ENCODE measurements at regions not wholly inside any gene's neighbourhood (a gene's known extent, or its start where the extent isn't known, plus 50 kb on each side); places are given as distances from the start of the nearest gene placed in this dataset.

GRCh38 chr2:31711737-31712136 lies 131.0 kb upstream of the SRD5A2 start:
- H3K4ac ChIP-seq (ENCODE audit: low read depth, low read length), result no peak overlapping the region
- no peak overlapping the region for H3K4me2 ChIP-seq (ENCODE audit: low read length)
- no peak overlapping the region for H4K8ac ChIP-seq (ENCODE audit: low read depth, low read length)
- no peak overlapping the region for H4K12ac ChIP-seq (ENCODE audit: low read depth, low read length)
- H3K18ac ChIP-seq (ENCODE audit: low read length), result no peak overlapping the region
- no peak overlapping the region for H3K9ac ChIP-seq (ENCODE audit: low read length)
- H3K4me1 ChIP-seq (ENCODE audit: control insufficient read depth in 1 of 2, insufficient read depth in 2 of 2, low read length in 2 of 2), result no peaks in the 10 kb centered on the region
- no peak overlapping the region for H2BK120ac ChIP-seq (ENCODE audit: insufficient read depth, low read length, poor library complexity)
- no peak overlapping the region for H2AK5ac ChIP-seq (ENCODE audit: low read length)
- H3K9me3 ChIP-seq (ENCODE audit: insufficient read depth, low read depth, low read length), result peaks cover 6% of the 10 kb centered on the region
- H3K79me2 ChIP-seq (ENCODE audit: control insufficient read depth, insufficient read depth, low read length, poor library complexity), result no peaks in the 10 kb centered on the region
- no peak overlapping the region for H2BK5ac ChIP-seq (ENCODE audit: low read depth, low read length, poor library complexity)
- no peak overlapping the region for H2BK12ac ChIP-seq (ENCODE audit: low read length)
- H3K14ac ChIP-seq (ENCODE audit: low read length), result no peak overlapping the region
- no peak overlapping the region for H4K91ac ChIP-seq (ENCODE audit: low read depth, low read length)
- peak; percentile 23 to 61 for DNase-seq
- no peak overlapping the region for H3K27ac ChIP-seq (ENCODE audit: low read depth, low read length)
- no peaks in the 10 kb centered on the region for H3K79me1 ChIP-seq (ENCODE audit: low read length)
- H3K4me3 ChIP-seq (ENCODE audit: low read depth, low read length), result no peak overlapping the region
- no peak overlapping the region for H3K23ac ChIP-seq (ENCODE audit: low read length)
- H3K36me3 ChIP-seq (ENCODE audit: control insufficient read depth in 1 of 2, insufficient read depth in 2 of 2, low read length in 2 of 2), result no peaks in the 10 kb centered on the region
- H3K27me3 ChIP-seq (ENCODE audit: insufficient read depth, low read length), result no peaks in the 10 kb centered on the region
- H2AFZ ChIP-seq (ENCODE audit: insufficient read depth, low read length, poor library complexity), result no peak overlapping the region

- H3K9ac ChIP-seq (ENCODE audit: low read length), result no peak overlapping the region
- no peak overlapping the region for H2BK120ac ChIP-seq (ENCODE audit: insufficient read depth, low read length, poor library complexity)
- peaks cover 9% of the 10 kb centered on the region for H3K9me3 ChIP-seq (ENCODE audit: insufficient read depth, low read depth, low read length)
- H3K4ac ChIP-seq (ENCODE audit: low read depth, low read length), result no peak overlapping the region
- H3K4me1 ChIP-seq (ENCODE audit: control insufficient read depth in 1 of 2, insufficient read depth in 2 of 2, low read length in 2 of 2), result no peaks in the 10 kb centered on the region
- no peak overlapping the region for H3K14ac ChIP-seq (ENCODE audit: low read length)
- H4K91ac ChIP-seq (ENCODE audit: low read depth, low read length), result no peak overlapping the region
- no peak overlapping the region for H2AFZ ChIP-seq (ENCODE audit: insufficient read depth, low read length, poor library complexity)
- no CpG with 5 or more reads among the region's 2 CpGs for WGBS (ENCODE audit: extremely low coverage, insufficient coverage, insufficient read length)
- no peak for DNase-seq
- H2BK5ac ChIP-seq (ENCODE audit: low read depth, low read length, poor library complexity), result no peak overlapping the region
- no peaks in the 10 kb centered on the region for H3K36me3 ChIP-seq (ENCODE audit: control insufficient read depth in 1 of 2, insufficient read depth in 2 of 2, low read length in 2 of 2)
- no peaks in the 10 kb centered on the region for H3K27me3 ChIP-seq (ENCODE audit: insufficient read depth, low read length)
- H3K79me2 ChIP-seq (ENCODE audit: control insufficient read depth, insufficient read depth, low read length, poor library complexity), result no peaks in the 10 kb centered on the region
- H3K18ac ChIP-seq (ENCODE audit: low read length), result no peak overlapping the region
- H3K27ac ChIP-seq (ENCODE audit: low read depth, low read length), result no peak overlapping the region
- no peak overlapping the region for H3K4me3 ChIP-seq (ENCODE audit: low read depth, low read length)
- H2BK12ac ChIP-seq (ENCODE audit: low read length), result no peak overlapping the region
- no peak overlapping the region for H3K4me2 ChIP-seq (ENCODE audit: low read length)
- H3K23ac ChIP-seq (ENCODE audit: low read length), result no peak overlapping the region
- no peaks in the 10 kb centered on the region for H3K79me1 ChIP-seq (ENCODE audit: low read length)
- H4K12ac ChIP-seq (ENCODE audit: low read depth, low read length), result no peak overlapping the region
- no peak overlapping the region for H4K8ac ChIP-seq (ENCODE audit: low read depth, low read length)
- no peak overlapping the region for H2AK5ac ChIP-seq (ENCODE audit: low read length)
These were observed 129.4 kb upstream of the SRD5A2 start for GRCh38 chr2:31710121-31710520.

GRCh38 chr2:31707992-31708391 lies 127.3 kb upstream of the SRD5A2 start:
- Histone ChIP-seq H3K36me3 (ENCODE audit: control insufficient read depth in 1 of 2, insufficient read depth in 2 of 2, low read length in 2 of 2) (no peaks in the 10 kb centered on the region), H3K9me3 (ENCODE audit: insufficient read depth, low read depth, low read length) (peaks cover 11% of the 10 kb centered on the region), H3K23ac (ENCODE audit: low read length) (no peak overlapping the region), H2BK120ac (ENCODE audit: insufficient read depth, low read length, poor library complexity) (no peak overlapping the region), H2AFZ (ENCODE audit: insufficient read depth, low read length, poor library complexity) (no peak overlapping the region), H3K4me2 (ENCODE audit: low read length) (no peak overlapping the region), H3K14ac (ENCODE audit: low read length) (no peak overlapping the region), H3K79me2 (ENCODE audit: control insufficient read depth, insufficient read depth, low read length, poor library complexity) (no peaks in the 10 kb centered on the region), H3K9ac (ENCODE audit: low read length) (no peak overlapping the region), H3K79me1 (ENCODE audit: low read length) (no peaks in the 10 kb centered on the region), H3K27me3 (ENCODE audit: insufficient read depth, low read length) (no peaks in the 10 kb centered on the region), H2BK12ac (ENCODE audit: low read length) (no peak overlapping the region), H4K12ac (ENCODE audit: low read depth, low read length) (no peak overlapping the region), H3K4ac (ENCODE audit: low read depth, low read length) (no peak overlapping the region), H2BK5ac (ENCODE audit: low read depth, low read length, poor library complexity) (no peak overlapping the region), H3K18ac (ENCODE audit: low read length) (no peak overlapping the region), H3K4me1 (ENCODE audit: control insufficient read depth in 1 of 2, insufficient read depth in 2 of 2, low read length in 2 of 2) (no peaks in the 10 kb centered on the region), H4K91ac (ENCODE audit: low read depth, low read length) (no peak overlapping the region), H2AK5ac (ENCODE audit: low read length) (no peak overlapping the region), H3K27ac (ENCODE audit: low read depth, low read length) (no peak overlapping the region), H3K4me3 (ENCODE audit: low read depth, low read length) (no peak overlapping the region), H4K8ac (ENCODE audit: low read depth, low read length) (no peak overlapping the region)
- WGBS (ENCODE audit: extremely low coverage, insufficient coverage, insufficient read length), result no CpG with 5 or more reads among the region's 3 CpGs
- no peak for DNase-seq

GRCh38 chr2:31704561-31705212 lies 123.9 kb upstream of the SRD5A2 start:
- Histone ChIP-seq H3K4me2 (ENCODE audit: low read length) (no peak overlapping the region), H4K8ac (ENCODE audit: low read depth, low read length) (no peak overlapping the region), H3K4me1 (ENCODE audit: control insufficient read depth in 1 of 2, insufficient read depth in 2 of 2, low read length in 2 of 2) (no peaks in the 10 kb centered on the region), H4K12ac (ENCODE audit: low read depth, low read length) (no peak overlapping the region), H3K9ac (ENCODE audit: low read length) (no peak overlapping the region), H2BK12ac (ENCODE audit: low read length) (no peak overlapping the region), H3K4me3 (ENCODE audit: low read depth, low read length) (no peak overlapping the region), H2BK5ac (ENCODE audit: low read depth, low read length, poor library complexity) (no peak overlapping the region), H3K23ac (ENCODE audit: low read length) (no peak overlapping the region), H3K79me2 (ENCODE audit: control insufficient read depth, insufficient read depth, low read length, poor library complexity) (no peaks in the 10 kb centered on the region), H2BK120ac (ENCODE audit: insufficient read depth, low read length, poor library complexity) (no peak overlapping the region), H3K18ac (ENCODE audit: low read length) (no peak overlapping the region), H4K91ac (ENCODE audit: low read depth, low read length) (no peak overlapping the region), H3K27me3 (ENCODE audit: insufficient read depth, low read length) (no peaks in the 10 kb centered on the region), H2AFZ (ENCODE audit: insufficient read depth, low read length, poor library complexity) (no peak overlapping the region), H3K4ac (ENCODE audit: low read depth, low read length) (no peak overlapping the region), H3K79me1 (ENCODE audit: low read length) (no peaks in the 10 kb centered on the region), H3K27ac (ENCODE audit: low read depth, low read length) (no peak overlapping the region), H3K36me3 (ENCODE audit: control insufficient read depth in 1 of 2, insufficient read depth in 2 of 2, low read length in 2 of 2) (no peaks in the 10 kb centered on the region), H3K14ac (ENCODE audit: low read length) (no peak overlapping the region), H3K9me3 (ENCODE audit: insufficient read depth, low read depth, low read length) (peaks cover 9% of the 10 kb centered on the region), H2AK5ac (ENCODE audit: low read length) (no peak overlapping the region)
- no peak for DNase-seq
- no CpG with 5 or more reads among the region's 4 CpGs for WGBS (ENCODE audit: extremely low coverage, insufficient coverage, insufficient read length)

All from trophoblast cell (in vitro differentiated cells and primary cell).